C4-2B (cell line): ENCODE measurements at regions not wholly inside any gene's neighbourhood (a gene's known extent, or its start where the extent isn't known, plus 50 kb on each side); places are given as distances from the start of the nearest gene placed in this dataset.

ENCODE experiments used
- CTCF ChIP-seq: fragments of 450-650 bp; conservative IDR thresholded peaks from 2 replicates; pipeline ENCODE4 v1.5.1; 2017; ENCODE audit warnings: mild to moderate bottlenecking
- ZFX ChIP-seq: fragments of 450-650 bp; IDR thresholded peaks from 2 replicates; pipeline ENCODE4 v1.6.1; 2017

GRCh38 chr1:199862047-199862446 is 165.5 kb upstream of the NR5A2 start:
- TF ChIP-seq CTCF (no peak), ZFX (no peak)
